Liver (tissue), 8 donors: ENCODE measurements at regions not wholly inside any gene's neighbourhood (a gene's known extent, or its start where the extent isn't known, plus 50 kb on each side); places are given as distances from the start of the nearest gene placed in this dataset.

ENCODE experiments used
- DNase-seq: peaks from one replicate; pipeline ENCODE4 v3.0.0-alpha.2; 2017; ENCODE audit warnings: low spot score
- H3K27ac ChIP-seq, 2 donors: one replicate each; pipeline ENCODE4 v1.7.0; 2013; ENCODE audit warnings: inconsistent platforms in 2 of 2, low read length in 2 of 2, control low read depth in 1 of 2, low read depth in 1 of 2, mild to moderate bottlenecking in 1 of 2
- H3K27me3 ChIP-seq, 4 donors: one replicate each; pipeline versions ENCODE4 v1.6.1 to v1.7.0; 2013; ENCODE audit warnings: low read length in 3 of 4, inconsistent platforms in 1 of 4, mild to moderate bottlenecking in 1 of 4, moderate library complexity in 1 of 4; ENCODE audit not compliant: control insufficient read depth in 4 of 4, insufficient read depth in 4 of 4
- H3K36me3 ChIP-seq, 4 donors: one replicate each; pipeline versions ENCODE4 v1.6.1 to v1.7.0; 2013; ENCODE audit warnings: low read length in 3 of 4, mild to moderate bottlenecking in 3 of 4, low read depth in 1 of 4, moderate library complexity in 1 of 4; ENCODE audit not compliant: control insufficient read depth in 4 of 4, insufficient read depth in 3 of 4
- H3K4me1 ChIP-seq, 4 donors: one replicate each; pipeline versions ENCODE4 v1.6.1 to v1.7.0; 2013; ENCODE audit warnings: low read length in 3 of 4, mild to moderate bottlenecking in 3 of 4, moderate library complexity in 1 of 4; ENCODE audit not compliant: control insufficient read depth in 4 of 4, insufficient read depth in 4 of 4
- H3K4me3 ChIP-seq, 3 donors: one replicate each; pipeline versions ENCODE4 v1.6.1 to v1.7.0; 2013; ENCODE audit warnings: low read length in 3 of 3, control low read depth in 1 of 3, low read depth in 1 of 3, mild to moderate bottlenecking in 1 of 3
- H3K9ac ChIP-seq, 2 donors: one replicate each; pipeline ENCODE4 v1.7.0; 2013; ENCODE audit warnings: low read length in 2 of 2, mild to moderate bottlenecking in 2 of 2, moderate library complexity in 2 of 2, control low read depth in 1 of 2, low read depth in 1 of 2
- H3K9me3 ChIP-seq, 4 donors: one replicate each; pipeline versions ENCODE4 v1.6.1 to v1.7.0; 2013; ENCODE audit warnings: low read length in 3 of 4; ENCODE audit not compliant: control insufficient read depth in 4 of 4
- ATF3 ChIP-seq: IDR thresholded peaks from 2 replicates; pipeline ENCODE4 v1.6.1; 2016; ENCODE audit warnings: antibody characterized with exemption
- CTCF ChIP-seq: fragments of 150-350 bp; IDR thresholded peaks from 2 replicates; pipeline ENCODE4 v1.5.1; 2017; ENCODE audit warnings: improper control_type of control experiment, low read depth, low read length; ENCODE audit not compliant: missing input control
- EGR1 ChIP-seq, 2 donors: IDR thresholded peaks; 2 replicates each; pipeline ENCODE4 v1.6.1; 2016 to 2018; ENCODE audit warnings: antibody characterized with exemption in 2 of 2, low read depth in 2 of 2
- FOXA1 ChIP-seq: IDR thresholded peaks from 2 replicates; pipeline ENCODE4 v1.6.1; 2016; ENCODE audit warnings: antibody characterized with exemption
- FOXA2 ChIP-seq: IDR thresholded peaks from 2 replicates; pipeline ENCODE4 v1.6.1; 2016; ENCODE audit warnings: antibody characterized with exemption
- GABPA ChIP-seq, 2 donors: IDR thresholded peaks in 1 of 2; conservative IDR thresholded peaks in 1 of 2; 2 replicates each; pipeline ENCODE4 v1.6.1; 2016; ENCODE audit warnings: antibody characterized with exemption in 2 of 2, mild to moderate bottlenecking in 1 of 2, moderate library complexity in 1 of 2
- HNF4A ChIP-seq, 2 donors: conservative IDR thresholded peaks; 2 replicates each; pipeline ENCODE4 v1.6.1; 2016; ENCODE audit warnings: antibody characterized with exemption in 2 of 2, mild to moderate bottlenecking in 2 of 2
- HNF4G ChIP-seq: IDR thresholded peaks from 2 replicates; pipeline ENCODE4 v1.6.1; 2016; ENCODE audit warnings: antibody characterized with exemption
- JUND ChIP-seq, 2 donors: IDR thresholded peaks; 2 replicates each; pipeline ENCODE4 v1.6.1; 2016; ENCODE audit warnings: antibody characterized with exemption in 2 of 2
- MAX ChIP-seq: IDR thresholded peaks from 2 replicates; pipeline ENCODE4 v1.6.1; 2016; ENCODE audit warnings: antibody characterized with exemption
- NR2F2 ChIP-seq: IDR thresholded peaks from 2 replicates; pipeline ENCODE4 v1.6.1; 2016; ENCODE audit warnings: antibody characterized with exemption
- RAD21 ChIP-seq, 2 donors: IDR thresholded peaks; 2 replicates each; pipeline ENCODE4 v1.6.1; 2016; ENCODE audit warnings: antibody characterized with exemption in 2 of 2, mild to moderate bottlenecking in 2 of 2
- REST ChIP-seq: IDR thresholded peaks from 2 replicates; pipeline ENCODE4 v1.6.1; 2016; ENCODE audit warnings: antibody characterized with exemption, mild to moderate bottlenecking
- RXRA ChIP-seq, 2 donors: IDR thresholded peaks; 2 replicates each; pipeline ENCODE4 v1.6.1; 2017 to 2018; ENCODE audit warnings: antibody characterized with exemption in 2 of 2, mild to moderate bottlenecking in 1 of 2
- SP1 ChIP-seq: IDR thresholded peaks from 2 replicates; pipeline ENCODE4 v1.6.1; 2018; ENCODE audit warnings: antibody characterized with exemption, mild to moderate bottlenecking
- TAF1 ChIP-seq: conservative IDR thresholded peaks from 2 replicates; pipeline ENCODE4 v1.6.1; 2016; ENCODE audit warnings: antibody characterized with exemption, mild to moderate bottlenecking
- YY1 ChIP-seq: IDR thresholded peaks from 2 replicates; pipeline ENCODE4 v1.6.1; 2016; ENCODE audit warnings: antibody characterized with exemption, mild to moderate bottlenecking
- ZBTB33 ChIP-seq: IDR thresholded peaks from 2 replicates; pipeline ENCODE4 v1.6.1; 2016; ENCODE audit warnings: antibody characterized with exemption
- WGBS: extraction: QIAGEN DNeasy Blood & Tissue Kit; methylation state at CpG from one replicate; pipeline ENCODE4 v1.1.7; 2013; 5-methylcytosine and 5-hydroxymethylcytosine counted together
- donor health status: healthy.
- donor health status: healthy.
- donor health status: healthy.
- donor health status: healthy.
- donor health status: healthy.

- Histone ChIP-seq H3K4me3 (no peak overlapping the region), H3K36me3 (no peaks in the 10 kb centered on the region), H3K27ac (no peak overlapping the region), H3K4me1 (no peaks in the 10 kb centered on the region), H3K9ac (no peak overlapping the region), H3K27me3 (no peaks in the 10 kb centered on the region), H3K9me3 (no peaks in the 10 kb centered on the region)
- WGBS, result 77% methylated on average over 4 of the region's 4 CpGs
- TF ChIP-seq REST, result no peak
- TF ChIP-seq ZBTB33, result no peak
- TF ChIP-seq RXRA (IDR thresholded peaks at IDR 0.05), result no peak
- no peak for TF ChIP-seq ATF3
- no peak for TF ChIP-seq EGR1 (IDR thresholded peaks at IDR 0.05; ENCODE audit: low read depth in 2 of 2)
- TF ChIP-seq JUND (IDR thresholded peaks at IDR 0.05), result no peak
- no peak for TF ChIP-seq SP1
- TF ChIP-seq HNF4G, result no peak
- no peak for TF ChIP-seq GABPA (IDR thresholded peaks at IDR 0.05 in 1 of 2, conservative IDR thresholded peaks at IDR 0.05 in 1 of 2)
- TF ChIP-seq YY1, result no peak
- no peak for TF ChIP-seq FOXA1
- no peak for TF ChIP-seq NR2F2
- TF ChIP-seq CTCF, result no peak
- no peak for TF ChIP-seq FOXA2
- TF ChIP-seq HNF4A (conservative IDR thresholded peaks at IDR 0.05), result no peak
- no peak for TF ChIP-seq TAF1
- TF ChIP-seq RAD21 (IDR thresholded peaks at IDR 0.05), result no peak
- TF ChIP-seq MAX, result no peak
- no peak for DNase-seq
Measured at GRCh38 chr18:28522236-28522635, 345.3 kb upstream of the CDH2 start.

- no peaks in the 10 kb centered on the region for H3K4me1 ChIP-seq
- no peak overlapping the region for H3K4me3 ChIP-seq
- H3K27ac ChIP-seq, result no peak overlapping the region
- DNase-seq, result no peak
- H3K36me3 ChIP-seq, result no peaks in the 10 kb centered on the region
- no peaks in the 10 kb centered on the region for H3K9me3 ChIP-seq
- no peak overlapping the region for H3K9ac ChIP-seq
- H3K27me3 ChIP-seq, result no peaks in the 10 kb centered on the region
- WGBS, result 85% methylated on average over 5 of the region's 5 CpGs
- TF ChIP-seq TAF1 (no peak), YY1 (no peak), HNF4G (no peak), ATF3 (no peak), ZBTB33 (no peak), MAX (no peak), FOXA2 (no peak), EGR1 (IDR thresholded peaks at IDR 0.05; ENCODE audit: low read depth in 2 of 2) (no peak), NR2F2 (no peak), HNF4A (conservative IDR thresholded peaks at IDR 0.05) (no peak), FOXA1 (no peak)
Measured at GRCh38 chr18:28519997-28520396, 343.1 kb upstream of the CDH2 start.
